AG09319 (cell line): ENCODE measurements at regions not wholly inside any gene's neighbourhood (a gene's known extent, or its start where the extent isn't known, plus 50 kb on each side); places are given as distances from the start of the nearest gene placed in this dataset.

Experiments used
- DNase-seq: peaks from one replicate; pipeline ENCODE4 v3.0.0-alpha.2; 2010; ENCODE audit warnings: low read depth; ENCODE audit errors: extremely low read depth
- TF ChIP-seq, protein P1 (sequence below): IDR thresholded peaks from 2 replicates; pipeline ENCODE4 v1.5.1; 2011; ENCODE audit warnings: low read depth, mild to moderate bottlenecking, inconsistent platforms, low read length, moderate library complexity

DNA sequence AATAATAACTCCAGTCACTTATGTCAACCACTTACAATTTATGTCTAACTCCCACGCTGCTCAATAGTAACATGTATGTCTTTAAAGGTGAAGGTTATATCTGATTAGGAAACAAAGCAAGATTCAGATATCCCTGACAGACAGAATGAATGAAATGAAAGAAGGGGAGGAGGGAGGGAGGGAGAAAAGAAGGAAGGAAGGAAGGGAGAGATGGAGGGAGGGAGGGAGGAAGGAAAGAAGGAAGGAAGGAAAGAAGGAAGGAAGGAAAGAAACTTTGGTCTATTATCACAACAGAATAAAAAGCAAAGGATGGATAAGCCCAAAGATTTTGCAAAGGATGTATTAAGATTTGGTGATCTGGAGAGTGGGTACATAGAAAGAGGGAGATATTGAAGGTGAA is 433.3 kb downstream of the PRKD1 start:
- no peak for DNase-seq
- TF ChIP-seq, protein P1, sequence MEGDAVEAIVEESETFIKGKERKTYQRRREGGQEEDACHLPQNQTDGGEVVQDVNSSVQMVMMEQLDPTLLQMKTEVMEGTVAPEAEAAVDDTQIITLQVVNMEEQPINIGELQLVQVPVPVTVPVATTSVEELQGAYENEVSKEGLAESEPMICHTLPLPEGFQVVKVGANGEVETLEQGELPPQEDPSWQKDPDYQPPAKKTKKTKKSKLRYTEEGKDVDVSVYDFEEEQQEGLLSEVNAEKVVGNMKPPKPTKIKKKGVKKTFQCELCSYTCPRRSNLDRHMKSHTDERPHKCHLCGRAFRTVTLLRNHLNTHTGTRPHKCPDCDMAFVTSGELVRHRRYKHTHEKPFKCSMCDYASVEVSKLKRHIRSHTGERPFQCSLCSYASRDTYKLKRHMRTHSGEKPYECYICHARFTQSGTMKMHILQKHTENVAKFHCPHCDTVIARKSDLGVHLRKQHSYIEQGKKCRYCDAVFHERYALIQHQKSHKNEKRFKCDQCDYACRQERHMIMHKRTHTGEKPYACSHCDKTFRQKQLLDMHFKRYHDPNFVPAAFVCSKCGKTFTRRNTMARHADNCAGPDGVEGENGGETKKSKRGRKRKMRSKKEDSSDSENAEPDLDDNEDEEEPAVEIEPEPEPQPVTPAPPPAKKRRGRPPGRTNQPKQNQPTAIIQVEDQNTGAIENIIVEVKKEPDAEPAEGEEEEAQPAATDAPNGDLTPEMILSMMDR, result no peak

DNA sequence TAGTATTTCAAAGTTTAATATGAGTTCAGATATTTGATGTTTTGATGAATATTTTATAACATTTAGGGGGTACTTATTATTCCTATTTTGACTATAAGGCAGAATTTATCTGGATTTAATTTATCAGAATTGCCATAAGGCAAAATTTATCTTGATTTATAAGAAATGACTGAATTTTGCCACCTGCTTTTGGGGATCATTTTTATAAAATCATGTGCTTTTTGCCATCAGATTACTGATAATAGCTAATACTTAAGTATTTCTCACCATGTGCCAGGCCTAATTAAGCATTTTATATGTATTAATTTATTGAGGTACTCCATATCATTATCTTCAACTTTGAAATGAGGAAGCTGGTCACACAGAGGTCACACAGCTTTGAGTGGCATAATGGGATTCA is 423.7 kb downstream of the PRKD1 start:
- TF ChIP-seq, protein P1, result no peak
- DNase-seq, result no peak

DNA sequence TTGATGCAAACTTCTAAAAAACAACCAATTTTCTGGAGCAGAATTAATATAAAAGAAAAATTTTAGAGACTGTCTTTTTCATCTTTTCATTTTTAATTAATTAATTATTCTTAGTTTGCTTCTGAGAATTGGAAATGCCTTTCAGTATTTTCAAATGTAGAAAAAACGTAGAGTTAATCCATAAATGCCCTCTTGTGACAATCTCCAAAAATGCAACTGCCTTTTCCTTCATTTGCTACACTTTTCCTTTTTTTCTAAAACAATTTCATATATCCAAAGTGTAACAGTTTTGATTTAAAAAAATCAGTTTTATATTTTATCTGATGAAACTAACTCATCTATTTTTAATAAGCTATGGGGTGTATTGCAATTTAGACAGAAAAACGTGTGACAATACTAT is 409.3 kb downstream of the PRKD1 start:
- no peak for DNase-seq
- TF ChIP-seq, protein P1, result peak; percentile 25

DNA sequence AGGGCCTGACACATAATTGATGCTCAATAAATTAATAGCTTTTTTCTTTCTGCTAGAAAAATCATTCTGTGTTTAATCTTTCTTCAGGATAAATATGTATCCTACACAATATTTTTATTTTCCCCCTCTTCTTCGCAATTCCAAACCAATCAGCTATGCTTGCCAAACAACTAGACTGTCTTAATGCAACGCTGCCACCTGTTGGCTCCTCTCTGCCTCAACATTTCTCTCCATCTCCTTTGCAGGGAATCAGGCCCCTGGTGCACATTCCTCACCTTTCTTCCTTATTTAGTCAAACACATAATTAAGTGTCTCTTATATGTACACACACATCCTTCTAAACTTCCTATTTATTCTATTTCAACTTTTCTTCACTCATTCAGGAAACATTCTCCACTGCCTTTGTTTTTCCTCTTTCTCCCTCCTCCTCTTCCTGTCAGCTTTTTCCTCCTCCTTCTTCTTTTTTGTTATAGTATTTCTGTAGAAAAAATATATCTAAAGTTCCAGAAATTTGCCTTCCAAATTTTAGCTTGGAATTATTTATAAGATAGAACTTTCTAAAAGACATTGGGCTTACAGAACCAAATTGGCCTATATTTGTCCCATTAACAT is 406.0 kb downstream of the PRKD1 start:
- TF ChIP-seq, protein P1, result peak; percentile 4; the same call in 1 of the 2 replicates

More for the DNA sequence above, 406.0 kb downstream of the PRKD1 start:
- DNase-seq, result no peak
